ENCODE measurements at regions not wholly inside any gene's neighbourhood (a gene's known extent, or its start where the extent isn't known, plus 50 kb on each side); places are given as distances from the start of the nearest gene placed in this dataset.

- DNase-seq (ENCODE audit: low spot score) (no peak), ATAC-seq (ENCODE audit: low FRiP score) (no peak)
- TF ChIP-seq CTCF (IDR thresholded peaks at IDR 0.05) = no peak
These were observed 73.1 kb upstream of the KIRREL3 start for GRCh38 chr11:127073621-127074020.

GRCh38 chr11:127071606-127072005 lies 71.0 kb upstream of the KIRREL3 start:
- DNase-seq (ENCODE audit: low spot score) (no peak), ATAC-seq (ENCODE audit: low FRiP score) (no peak)
- no peak for TF ChIP-seq CTCF (IDR thresholded peaks at IDR 0.05)

GRCh38 chr11:127070808-127071207 lies 70.2 kb upstream of the KIRREL3 start:
- DNase-seq (ENCODE audit: low spot score) = no peak
- no peak for TF ChIP-seq CTCF (IDR thresholded peaks at IDR 0.05)
- no peak for ATAC-seq (ENCODE audit: low FRiP score)

GRCh38 chr11:127066401-127067090 lies 66.0 kb upstream of the KIRREL3 start:
- DNase-seq (ENCODE audit: low spot score) (no peak), ATAC-seq (ENCODE audit: low FRiP score) (peak; percentile 54)
- TF ChIP-seq CTCF (IDR thresholded peaks at IDR 0.05) = no peak

GRCh38 chr11:127063241-127063640 lies 62.7 kb upstream of the KIRREL3 start:
- DNase-seq (ENCODE audit: low spot score) (no peak), ATAC-seq (ENCODE audit: low FRiP score) (no peak)
- TF ChIP-seq CTCF (IDR thresholded peaks at IDR 0.05) = no peak

- no peak for ATAC-seq (ENCODE audit: low FRiP score)
- DNase-seq (ENCODE audit: low spot score) = no peak
- no peak for TF ChIP-seq CTCF (IDR thresholded peaks at IDR 0.05)
These were observed 61.4 kb upstream of the KIRREL3 start for GRCh38 chr11:127061947-127062346.

- DNase-seq (ENCODE audit: low spot score) = no peak
- no peak for ATAC-seq (ENCODE audit: low FRiP score)
- no peak for TF ChIP-seq CTCF (IDR thresholded peaks at IDR 0.05)
These were observed 59.2 kb upstream of the KIRREL3 start for GRCh38 chr11:127059750-127060149.

Data from omental fat pad (tissue), 3 donors.